Suprapubic skin (tissue), 4 donors: ENCODE measurements at regions not wholly inside any gene's neighbourhood (a gene's known extent, or its start where the extent isn't known, plus 50 kb on each side); places are given as distances from the start of the nearest gene placed in this dataset.
"Not testable (repeated sequence)": the region's sequence is repeated elsewhere in the genome, so short reads cannot be mapped to it uniquely, and the experiment has no call there.

Experiments
- DNase-seq, 2 donors: peaks; one replicate each; pipeline ENCODE4 v3.0.0-alpha.2; 2019; ENCODE audit warnings: low spot score in 2 of 2
- H3K27ac ChIP-seq: fragments of 200-600 bp; sonication (generic); one replicate; pipeline ENCODE4 v1.5.1; 2019
- H3K27me3 ChIP-seq: fragments of 200-600 bp; sonication (generic); one replicate; pipeline ENCODE4 v1.5.1; 2019
- H3K36me3 ChIP-seq: fragments of 200-600 bp; sonication (generic); one replicate; pipeline ENCODE4 v1.5.1; 2019
- H3K4me1 ChIP-seq: fragments of 200-600 bp; sonication (generic); one replicate; pipeline ENCODE4 v1.5.1; 2019
- H3K4me3 ChIP-seq: fragments of 200-600 bp; sonication (generic); one replicate; pipeline ENCODE4 v1.5.1; 2019; ENCODE audit warnings: mild to moderate bottlenecking
- H3K9me3 ChIP-seq: fragments of 200-600 bp; sonication (generic); one replicate; pipeline ENCODE4 v1.5.1; 2019
- EP300 ChIP-seq: sonication (generic); formaldehyde crosslinking; IDR thresholded peaks from one replicate; pipeline ENCODE4 v1.6.1; 2017; ENCODE audit warnings: antibody characterized with exemption
- POLR2A ChIP-seq, 2 donors: fragments of 450-650 bp; IDR thresholded peaks; one replicate each; pipeline ENCODE4 v1.6.1; 2017; ENCODE audit warnings: antibody characterized with exemption in 2 of 2, mild to moderate bottlenecking in 2 of 2, moderate library complexity in 2 of 2
- POLR2AphosphoS5 ChIP-seq, 3 donors: sonication (generic); formaldehyde crosslinking; IDR thresholded peaks; one replicate each; pipeline ENCODE4 v1.6.1; 2017; ENCODE audit warnings: antibody characterized with exemption in 3 of 3
- WGBS: methylation state at CpG from one replicate; pipeline ENCODE4 v1.1.5; 2018; 5-methylcytosine and 5-hydroxymethylcytosine counted together
- TF ChIP-seq, protein P1 (sequence below), 2 donors: fragments of 200-600 bp in 1 of 2; fragments of 450-650 bp in 1 of 2; sonication (generic) in 1 of 2; IDR thresholded peaks; one replicate each; pipeline ENCODE4 v1.5.1; 2016 to 2019; ENCODE audit warnings: antibody characterized with exemption in 2 of 2, mild to moderate bottlenecking in 1 of 2, moderate library complexity in 1 of 2

DNA sequence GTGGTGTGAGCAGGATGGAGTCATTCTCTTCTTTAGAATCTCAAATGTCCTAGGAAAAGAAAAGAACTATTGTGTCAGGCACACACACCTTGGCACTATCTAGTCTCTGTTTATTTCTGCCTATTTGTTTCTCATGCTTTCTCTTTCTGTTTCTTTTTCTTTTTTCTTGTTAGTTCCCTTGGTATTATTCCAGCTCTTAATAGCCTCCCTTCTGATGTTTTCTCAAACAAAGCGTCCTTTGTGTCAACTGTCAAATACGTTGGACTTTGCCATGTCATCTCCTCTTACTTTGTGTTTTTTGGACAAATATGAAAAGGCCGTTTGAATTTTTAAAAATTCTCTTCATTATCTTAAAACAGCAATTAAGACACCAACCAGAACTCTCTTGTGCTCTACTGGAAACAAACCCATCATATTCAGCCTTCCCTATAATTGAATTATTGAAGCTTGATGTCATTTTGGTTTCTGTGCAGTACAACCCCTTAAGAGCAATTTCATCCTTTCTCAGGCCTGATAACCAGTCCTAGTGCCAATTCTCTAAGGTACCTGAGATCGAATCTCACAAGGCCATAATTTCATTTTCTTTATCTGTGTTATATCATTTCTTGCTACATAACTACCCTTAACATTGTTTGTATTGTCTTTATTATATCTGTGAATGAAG, 497.8 kb upstream of the NRP1 start:
- TF ChIP-seq, protein P1, sequence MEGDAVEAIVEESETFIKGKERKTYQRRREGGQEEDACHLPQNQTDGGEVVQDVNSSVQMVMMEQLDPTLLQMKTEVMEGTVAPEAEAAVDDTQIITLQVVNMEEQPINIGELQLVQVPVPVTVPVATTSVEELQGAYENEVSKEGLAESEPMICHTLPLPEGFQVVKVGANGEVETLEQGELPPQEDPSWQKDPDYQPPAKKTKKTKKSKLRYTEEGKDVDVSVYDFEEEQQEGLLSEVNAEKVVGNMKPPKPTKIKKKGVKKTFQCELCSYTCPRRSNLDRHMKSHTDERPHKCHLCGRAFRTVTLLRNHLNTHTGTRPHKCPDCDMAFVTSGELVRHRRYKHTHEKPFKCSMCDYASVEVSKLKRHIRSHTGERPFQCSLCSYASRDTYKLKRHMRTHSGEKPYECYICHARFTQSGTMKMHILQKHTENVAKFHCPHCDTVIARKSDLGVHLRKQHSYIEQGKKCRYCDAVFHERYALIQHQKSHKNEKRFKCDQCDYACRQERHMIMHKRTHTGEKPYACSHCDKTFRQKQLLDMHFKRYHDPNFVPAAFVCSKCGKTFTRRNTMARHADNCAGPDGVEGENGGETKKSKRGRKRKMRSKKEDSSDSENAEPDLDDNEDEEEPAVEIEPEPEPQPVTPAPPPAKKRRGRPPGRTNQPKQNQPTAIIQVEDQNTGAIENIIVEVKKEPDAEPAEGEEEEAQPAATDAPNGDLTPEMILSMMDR (IDR thresholded peaks at IDR 0.05): no peak
- TF ChIP-seq EP300 (no peak), POLR2AphosphoS5 (IDR thresholded peaks at IDR 0.05) (no peak), POLR2A (IDR thresholded peaks at IDR 0.05) (no peak)
- H3K27ac ChIP-seq: no peak overlapping the region

DNA sequence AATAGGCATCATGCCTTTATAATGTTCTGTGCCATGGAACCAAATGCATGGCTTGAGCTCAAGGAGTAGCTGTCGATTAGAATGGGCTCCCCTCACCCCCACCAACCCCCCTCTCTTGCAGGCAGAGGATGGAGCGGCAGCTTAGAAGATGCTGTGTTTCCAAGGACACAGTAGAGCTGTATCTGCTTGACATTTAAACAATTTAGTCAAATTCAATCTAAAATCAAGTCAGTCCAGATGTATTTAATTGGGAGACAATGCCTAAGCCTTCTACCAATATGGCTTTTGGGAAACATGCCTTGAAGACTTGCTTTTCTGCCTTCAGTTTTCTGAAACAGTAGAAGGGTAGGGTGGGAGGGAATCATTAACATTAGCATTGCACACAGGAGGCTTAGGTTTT, 497.1 kb upstream of the NRP1 start:
- H3K4me1 ChIP-seq: no peaks in the 10 kb centered on the region
- no peak for DNase-seq
- no peaks in the 10 kb centered on the region for H3K9me3 ChIP-seq
- TF ChIP-seq EP300 (no peak), POLR2A (IDR thresholded peaks at IDR 0.05) (no peak), POLR2AphosphoS5 (IDR thresholded peaks at IDR 0.05) (no peak)
- TF ChIP-seq, protein P1 (IDR thresholded peaks at IDR 0.05): no peak
- no peaks in the 10 kb centered on the region for H3K36me3 ChIP-seq
- 69% methylated on average over 2 of the region's 2 CpGs for WGBS
- H3K4me3 ChIP-seq: no peak overlapping the region
- H3K27ac ChIP-seq: no peak overlapping the region
- H3K27me3 ChIP-seq: no peaks in the 10 kb centered on the region

More for the DNA sequence above, 497.8 kb upstream of the NRP1 start:
- DNase-seq: no peak
- no peaks in the 10 kb centered on the region for H3K4me1 ChIP-seq
- H3K4me3 ChIP-seq: no peak overlapping the region
- H3K9me3 ChIP-seq: no peaks in the 10 kb centered on the region
- H3K27me3 ChIP-seq: no peaks in the 10 kb centered on the region
- H3K36me3 ChIP-seq: no peaks in the 10 kb centered on the region
- WGBS: 62% methylated on average over 4 of the region's 4 CpGs

DNA sequence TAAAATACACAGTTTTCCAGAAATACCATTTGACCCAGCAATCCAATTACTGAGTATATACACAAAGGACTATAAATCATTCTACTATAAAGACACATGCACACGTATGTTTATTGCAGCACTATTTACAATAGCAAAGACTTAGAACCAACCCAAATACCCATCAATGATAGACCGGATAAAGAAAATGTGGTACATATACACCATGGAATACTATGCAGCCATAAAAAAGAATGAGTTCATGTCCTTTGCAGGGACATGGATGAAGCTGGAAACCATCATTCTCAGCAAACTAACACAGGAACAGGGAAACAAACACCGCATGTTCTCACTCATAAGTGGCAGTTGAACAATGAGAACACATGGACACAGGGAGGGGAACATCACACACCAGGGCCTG, 495.4 kb upstream of the NRP1 start:
- 95% methylated on average over 3 of the region's 3 CpGs for WGBS
- not testable (repeated sequence) for H3K4me3 ChIP-seq, H3K27me3 ChIP-seq, H3K9me3 ChIP-seq, H3K4me1 ChIP-seq, DNase-seq, H3K27ac ChIP-seq, H3K36me3 ChIP-seq

DNA sequence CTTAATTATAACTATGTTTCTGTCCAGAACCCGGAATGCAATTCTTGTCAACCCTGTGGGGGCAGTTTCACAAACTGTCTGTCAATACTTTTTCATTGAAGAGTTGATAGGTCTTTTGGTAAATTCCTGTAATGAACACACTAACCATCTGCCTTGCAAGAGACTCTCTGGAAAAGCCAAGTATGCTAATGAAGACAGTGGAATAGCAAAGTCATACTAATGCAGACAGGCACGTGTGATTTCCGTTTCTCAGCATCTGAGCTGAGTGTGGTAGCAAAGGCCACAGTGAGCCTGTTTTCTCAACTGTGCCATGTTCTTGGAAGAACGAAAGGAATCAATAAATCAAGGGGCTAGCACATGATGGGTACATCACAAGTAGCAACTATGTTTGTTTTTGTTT, 494.1 kb upstream of the NRP1 start:
- TF ChIP-seq EP300 (no peak), POLR2A (IDR thresholded peaks at IDR 0.05) (no peak), POLR2AphosphoS5 (IDR thresholded peaks at IDR 0.05) (no peak)
- TF ChIP-seq, protein P1 (IDR thresholded peaks at IDR 0.05): no peak
- 86% methylated on average over 4 of the region's 4 CpGs for whole genome bisulfite sequencing
- H3K27ac ChIP-seq: no peak overlapping the region
- H3K9me3 ChIP-seq: no peaks in the 10 kb centered on the region
- H3K27me3 ChIP-seq: no peaks in the 10 kb centered on the region
- no peaks in the 10 kb centered on the region for H3K36me3 ChIP-seq
- no peak overlapping the region for H3K4me3 ChIP-seq
- no peak for DNase-seq
- no peaks in the 10 kb centered on the region for H3K4me1 ChIP-seq

DNA sequence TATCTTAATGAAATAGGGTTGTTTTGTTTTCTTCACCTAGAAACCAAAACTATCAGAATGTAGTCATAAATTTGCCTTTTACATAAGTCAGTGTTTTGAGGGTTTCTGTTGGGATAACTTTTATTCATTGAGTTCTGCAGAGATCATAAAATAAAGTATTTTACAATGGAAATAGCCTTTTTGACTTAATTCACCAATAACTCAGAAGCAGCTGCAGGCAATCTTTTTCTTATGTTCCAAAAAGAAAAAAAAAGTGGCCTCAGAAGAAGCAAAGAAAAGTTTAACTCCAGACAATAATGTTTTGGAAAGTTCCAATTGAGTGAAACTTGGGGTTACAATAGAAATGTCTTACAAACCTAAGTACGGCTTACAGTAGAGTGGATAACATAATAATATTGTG, 491.7 kb upstream of the NRP1 start:
- H3K27ac ChIP-seq: no peak overlapping the region
- H3K9me3 ChIP-seq: no peaks in the 10 kb centered on the region
- TF ChIP-seq POLR2AphosphoS5 (IDR thresholded peaks at IDR 0.05) (no peak), POLR2A (IDR thresholded peaks at IDR 0.05) (no peak), EP300 (no peak)
- TF ChIP-seq, protein P1 (IDR thresholded peaks at IDR 0.05): no peak
- no peaks in the 10 kb centered on the region for H3K4me1 ChIP-seq
- WGBS: 82% methylated on average over 1 of the region's 1 CpG
- DNase-seq: no peak
- no peaks in the 10 kb centered on the region for H3K36me3 ChIP-seq
- no peaks in the 10 kb centered on the region for H3K27me3 ChIP-seq
- no peak overlapping the region for H3K4me3 ChIP-seq

DNA sequence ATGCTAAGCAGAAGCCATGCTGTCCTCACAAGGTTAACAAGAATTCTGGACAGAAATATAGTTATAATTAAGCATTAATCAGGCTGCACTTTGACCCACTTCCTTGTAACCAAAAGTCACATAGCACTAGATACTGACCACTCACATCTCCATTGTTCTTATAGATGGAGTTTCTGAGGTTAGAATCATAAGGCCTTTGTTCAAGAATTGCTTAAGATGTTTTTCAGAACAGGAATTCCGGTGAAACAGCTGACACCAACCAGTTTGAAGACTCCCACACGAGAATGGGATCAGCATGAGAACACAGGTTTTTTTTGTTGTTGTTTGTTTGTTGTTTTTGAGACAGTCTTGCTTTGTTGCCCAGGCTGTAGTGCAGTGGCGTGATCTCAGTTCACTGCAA, 488.3 kb upstream of the NRP1 start:
- no peak overlapping the region for H3K27ac ChIP-seq
- no peak overlapping the region for H3K4me3 ChIP-seq
- no peaks in the 10 kb centered on the region for H3K4me1 ChIP-seq
- no peaks in the 10 kb centered on the region for H3K27me3 ChIP-seq
- no peaks in the 10 kb centered on the region for H3K9me3 ChIP-seq
- WGBS: 85% methylated on average over 3 of the region's 3 CpGs
- TF ChIP-seq POLR2AphosphoS5 (IDR thresholded peaks at IDR 0.05) (no peak), POLR2A (IDR thresholded peaks at IDR 0.05) (no peak), EP300 (no peak)
- TF ChIP-seq, protein P1 (IDR thresholded peaks at IDR 0.05): no peak
- no peak for DNase-seq
- no peaks in the 10 kb centered on the region for H3K36me3 ChIP-seq
